ENCODE measurements at regions not wholly inside any gene's neighbourhood (a gene's known extent, or its start where the extent isn't known, plus 50 kb on each side); places are given as distances from the start of the nearest gene placed in this dataset.

GRCh38 chr6:225121-225721 is 67.1 kb upstream of the DUSP22 start:
- TF ChIP-seq EZH2 (IDR thresholded peaks at IDR 0.05; ENCODE audit: borderline replicate concordance, insufficient read depth, low read length, poor library complexity, severe bottlenecking) (no peak), SMC3 (conservative IDR thresholded peaks at IDR 0.05; ENCODE audit: poor library complexity) (no peak), REST (IDR thresholded peaks at IDR 0.05; ENCODE audit: borderline replicate concordance) (no peak), CTCF (IDR thresholded peaks at IDR 0.05; ENCODE audit: poor library complexity, severe bottlenecking) (no peak), EP300 (conservative IDR thresholded peaks at IDR 0.05; ENCODE audit: poor library complexity, severe bottlenecking) (no peak), MXI1 (conservative IDR thresholded peaks at IDR 0.05; ENCODE audit: poor library complexity, severe bottlenecking) (no peak), RAD21 (conservative IDR thresholded peaks at IDR 0.05) (no peak), TAF1 (IDR thresholded peaks at IDR 0.05; ENCODE audit: low read depth) (no peak), POLR2AphosphoS5 (IDR thresholded peaks at IDR 0.05) (no peak)
- no peak overlapping the region for H3K4me2 ChIP-seq (ENCODE audit: low read length)

GRCh38 chr6:225907-226306 is 66.4 kb upstream of the DUSP22 start:
- Histone ChIP-seq H3K9me2 (ENCODE audit: insufficient read depth, low read length) (no peaks in the 10 kb centered on the region), H4K20me1 (ENCODE audit: insufficient read depth) (no peaks in the 10 kb centered on the region), H3K36me3 (ENCODE audit: insufficient read depth, low read length) (no peaks in the 10 kb centered on the region), H3K9ac (ENCODE audit: low read length) (no peak overlapping the region), H3K4me2 (ENCODE audit: low read length) (no peak overlapping the region), H3K27me3 (ENCODE audit: insufficient read depth, low read depth, low read length) (no peaks in the 10 kb centered on the region), H3K79me2 (replicated peaks; ENCODE audit: insufficient read depth, low read length) (no peaks in the 10 kb centered on the region), H2AFZ (ENCODE audit: low read depth, low read length) (no peak overlapping the region), H3K27ac (ENCODE audit: low read length) (no peak overlapping the region), H3F3A (ENCODE audit: insufficient read depth, low read length, poor library complexity, severe bottlenecking) (no peaks in the 10 kb centered on the region), H3K4me3 (ENCODE audit: low read length) (no peak overlapping the region), H3K9me3 (ENCODE audit: low read length) (no peaks in the 10 kb centered on the region)
- no peak for TF ChIP-seq POLR2AphosphoS5 (IDR thresholded peaks at IDR 0.05)
- TF ChIP-seq CTCF (IDR thresholded peaks at IDR 0.05; ENCODE audit: poor library complexity, severe bottlenecking): no peak
- TF ChIP-seq REST (IDR thresholded peaks at IDR 0.05; ENCODE audit: borderline replicate concordance): no peak
- TF ChIP-seq SMC3 (conservative IDR thresholded peaks at IDR 0.05; ENCODE audit: poor library complexity): no peak
- TF ChIP-seq EP300 (conservative IDR thresholded peaks at IDR 0.05; ENCODE audit: poor library complexity, severe bottlenecking): no peak
- no peak for TF ChIP-seq MXI1 (conservative IDR thresholded peaks at IDR 0.05; ENCODE audit: poor library complexity, severe bottlenecking)
- TF ChIP-seq TAF1 (IDR thresholded peaks at IDR 0.05; ENCODE audit: low read depth): no peak
- TF ChIP-seq RAD21 (conservative IDR thresholded peaks at IDR 0.05): no peak
- no peak for TF ChIP-seq EZH2 (IDR thresholded peaks at IDR 0.05; ENCODE audit: borderline replicate concordance, insufficient read depth, low read length, poor library complexity, severe bottlenecking)

More at GRCh38 chr6:225121-225721, 67.1 kb upstream of the DUSP22 start:
- Histone ChIP-seq H2AFZ (ENCODE audit: low read depth, low read length) (no peak overlapping the region), H3K79me2 (replicated peaks; ENCODE audit: insufficient read depth, low read length) (no peaks in the 10 kb centered on the region), H3K36me3 (ENCODE audit: insufficient read depth, low read length) (no peaks in the 10 kb centered on the region), H4K20me1 (ENCODE audit: insufficient read depth) (no peaks in the 10 kb centered on the region), H3K9me3 (ENCODE audit: low read length) (no peaks in the 10 kb centered on the region), H3K27ac (ENCODE audit: low read length) (no peak overlapping the region), H3K9ac (ENCODE audit: low read length) (no peak overlapping the region), H3K9me2 (ENCODE audit: insufficient read depth, low read length) (no peaks in the 10 kb centered on the region), H3K4me3 (ENCODE audit: low read length) (no peak overlapping the region), H3F3A (ENCODE audit: insufficient read depth, low read length, poor library complexity, severe bottlenecking) (no peaks in the 10 kb centered on the region), H3K27me3 (ENCODE audit: insufficient read depth, low read depth, low read length) (no peaks in the 10 kb centered on the region)

Measured in neural cell (in vitro differentiated cells).